ENCODE measurements at regions not wholly inside any gene's neighbourhood (a gene's known extent, or its start where the extent isn't known, plus 50 kb on each side); places are given as distances from the start of the nearest gene placed in this dataset.

DNA sequence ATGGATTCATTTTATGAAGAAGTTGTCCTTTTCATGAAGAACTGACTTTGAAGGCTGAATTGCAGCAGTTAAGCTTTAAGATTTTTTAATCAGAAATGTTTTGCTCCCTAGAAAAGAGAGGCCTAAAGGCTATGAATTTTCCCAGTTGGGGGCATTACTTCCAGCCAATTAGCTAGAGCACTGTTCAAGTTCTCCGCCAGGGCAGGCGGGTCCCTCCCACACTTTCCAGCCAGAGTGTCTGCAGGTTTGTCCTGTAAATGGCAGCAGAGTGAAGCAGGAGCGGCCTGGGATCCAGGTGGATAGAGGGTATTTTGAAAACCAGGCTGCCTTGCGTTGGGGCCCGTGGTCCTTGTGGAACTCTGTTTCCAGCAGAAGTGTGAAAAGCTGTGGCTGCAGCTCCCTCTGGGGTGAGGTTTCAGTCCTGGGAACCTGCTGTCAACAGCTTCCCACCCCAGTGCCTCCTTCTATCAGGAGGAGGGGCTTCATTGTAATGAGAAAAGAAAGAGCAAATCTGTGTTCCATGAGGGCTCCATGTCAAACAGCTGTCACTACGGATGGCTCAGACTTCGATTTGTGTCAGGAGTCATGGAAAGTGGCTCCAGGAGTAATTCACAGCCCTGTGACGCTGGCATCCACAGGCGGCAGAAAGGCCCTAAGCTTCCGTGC lies 210.7 kb upstream of the TMEM132C start:
- TF ChIP-seq, protein P1, sequence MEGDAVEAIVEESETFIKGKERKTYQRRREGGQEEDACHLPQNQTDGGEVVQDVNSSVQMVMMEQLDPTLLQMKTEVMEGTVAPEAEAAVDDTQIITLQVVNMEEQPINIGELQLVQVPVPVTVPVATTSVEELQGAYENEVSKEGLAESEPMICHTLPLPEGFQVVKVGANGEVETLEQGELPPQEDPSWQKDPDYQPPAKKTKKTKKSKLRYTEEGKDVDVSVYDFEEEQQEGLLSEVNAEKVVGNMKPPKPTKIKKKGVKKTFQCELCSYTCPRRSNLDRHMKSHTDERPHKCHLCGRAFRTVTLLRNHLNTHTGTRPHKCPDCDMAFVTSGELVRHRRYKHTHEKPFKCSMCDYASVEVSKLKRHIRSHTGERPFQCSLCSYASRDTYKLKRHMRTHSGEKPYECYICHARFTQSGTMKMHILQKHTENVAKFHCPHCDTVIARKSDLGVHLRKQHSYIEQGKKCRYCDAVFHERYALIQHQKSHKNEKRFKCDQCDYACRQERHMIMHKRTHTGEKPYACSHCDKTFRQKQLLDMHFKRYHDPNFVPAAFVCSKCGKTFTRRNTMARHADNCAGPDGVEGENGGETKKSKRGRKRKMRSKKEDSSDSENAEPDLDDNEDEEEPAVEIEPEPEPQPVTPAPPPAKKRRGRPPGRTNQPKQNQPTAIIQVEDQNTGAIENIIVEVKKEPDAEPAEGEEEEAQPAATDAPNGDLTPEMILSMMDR (IDR thresholded peaks at IDR 0.05; ENCODE audit: insufficient read depth, low read length, poor library complexity, severe bottlenecking), result no peak
- no peak for DNase-seq (ENCODE audit: low read depth)
- no peak overlapping the region for H3K4me3 ChIP-seq (ENCODE audit: low read depth, low read length)
- no peaks in the 10 kb centered on the region for H3K27me3 ChIP-seq (ENCODE audit: control insufficient read depth, insufficient read depth, low read length)
- no peaks in the 10 kb centered on the region for H3K36me3 ChIP-seq (ENCODE audit: control insufficient read depth, insufficient read depth, low read length)

DNA sequence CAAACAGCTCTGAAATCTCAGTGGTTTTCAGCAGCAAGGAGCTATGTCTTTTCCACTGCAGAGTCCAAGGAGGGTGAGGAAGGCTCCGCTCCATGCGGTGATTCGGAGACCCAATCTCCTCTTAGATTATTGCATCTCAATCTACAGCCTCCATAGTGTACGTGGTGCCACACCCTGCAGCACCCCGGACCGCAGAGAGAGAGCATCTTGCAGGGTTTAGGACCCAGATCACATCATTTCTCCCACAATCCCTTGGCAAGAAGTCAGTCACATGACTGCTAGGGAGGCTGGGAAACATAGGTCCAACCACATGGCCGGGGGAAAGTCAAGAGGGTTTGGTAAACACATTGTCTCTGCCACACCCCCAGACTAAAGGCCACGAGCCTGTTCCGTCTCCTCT lies 209.4 kb upstream of the TMEM132C start:
- Histone ChIP-seq H3K27me3 (ENCODE audit: control insufficient read depth, insufficient read depth, low read length) (no peaks in the 10 kb centered on the region), H3K4me3 (ENCODE audit: low read depth, low read length) (no peak overlapping the region), H3K36me3 (ENCODE audit: control insufficient read depth, insufficient read depth, low read length) (no peaks in the 10 kb centered on the region)
- no peak for DNase-seq (ENCODE audit: low read depth)
- TF ChIP-seq, protein P1 (IDR thresholded peaks at IDR 0.05; ENCODE audit: insufficient read depth, low read length, poor library complexity, severe bottlenecking), result no peak

DNA sequence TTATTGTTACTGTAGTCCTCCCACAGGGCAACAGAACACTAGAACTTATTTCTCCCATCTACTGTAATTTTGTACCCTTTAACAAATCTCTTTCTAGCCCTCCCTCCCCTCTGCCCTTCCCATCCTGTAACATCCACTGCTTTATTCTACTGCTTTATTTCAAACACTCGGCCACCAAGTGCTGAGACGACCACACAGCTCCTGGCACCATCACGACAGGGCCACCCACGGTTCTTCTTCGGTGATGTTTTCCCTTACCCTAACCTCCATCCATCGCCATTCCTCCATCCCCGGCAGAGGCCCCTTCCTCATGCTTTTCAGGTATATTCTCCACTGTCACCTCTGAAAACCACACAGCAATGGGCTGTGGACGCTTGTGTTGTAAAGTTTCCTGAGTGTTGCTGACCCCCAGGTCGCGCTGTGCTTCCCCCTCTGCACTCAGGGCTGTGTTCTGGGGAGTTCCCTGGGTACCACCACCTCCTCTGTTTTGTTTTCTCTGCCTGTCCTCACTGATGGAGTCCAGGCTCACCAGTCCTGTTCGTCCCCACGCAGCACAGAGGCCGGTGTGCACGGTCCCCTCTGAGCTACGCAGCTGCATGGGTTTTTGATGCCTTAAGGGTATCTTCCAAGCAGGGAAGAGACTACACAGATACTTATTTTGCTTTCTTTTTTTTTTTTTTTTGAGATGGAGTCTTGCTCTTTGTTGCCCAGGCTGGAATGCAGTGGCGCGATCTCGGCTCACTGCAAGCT lies 207.2 kb upstream of the TMEM132C start:
- H3K36me3 ChIP-seq (ENCODE audit: control insufficient read depth, insufficient read depth, low read length), result no peaks in the 10 kb centered on the region
- no peak overlapping the region for H3K4me3 ChIP-seq (ENCODE audit: low read depth, low read length)
- no peaks in the 10 kb centered on the region for H3K27me3 ChIP-seq (ENCODE audit: control insufficient read depth, insufficient read depth, low read length)
- no peak for DNase-seq (ENCODE audit: low read depth)
- TF ChIP-seq, protein P1 (IDR thresholded peaks at IDR 0.05; ENCODE audit: insufficient read depth, low read length, poor library complexity, severe bottlenecking), result no peak

- Histone ChIP-seq H3K27me3 (ENCODE audit: control insufficient read depth, insufficient read depth, low read length) (no peaks in the 10 kb centered on the region), H3K4me3 (ENCODE audit: low read depth, low read length) (no peak overlapping the region), H3K36me3 (ENCODE audit: control insufficient read depth, insufficient read depth, low read length) (no peaks in the 10 kb centered on the region)
- TF ChIP-seq, protein P1 (IDR thresholded peaks at IDR 0.05; ENCODE audit: insufficient read depth, low read length, poor library complexity, severe bottlenecking), result no peak
- no peak for DNase-seq (ENCODE audit: low read depth)
These were observed 198.8 kb upstream of the TMEM132C start for GRCh38 chr12:128068211-128068610.

GRCh38 chr12:128069359-128069997 lies 197.5 kb upstream of the TMEM132C start:
- no peaks in the 10 kb centered on the region for H3K27me3 ChIP-seq (ENCODE audit: control insufficient read depth, insufficient read depth, low read length)
- H3K36me3 ChIP-seq (ENCODE audit: control insufficient read depth, insufficient read depth, low read length), result no peaks in the 10 kb centered on the region
- no peak overlapping the region for H3K4me3 ChIP-seq (ENCODE audit: low read depth, low read length)
- TF ChIP-seq, protein P1 (IDR thresholded peaks at IDR 0.05; ENCODE audit: insufficient read depth, low read length, poor library complexity, severe bottlenecking), result peak; percentile 59
- no peak for DNase-seq (ENCODE audit: low read depth)
